Iris pigment epithelial cell (primary cell): ENCODE measurements at regions not wholly inside any gene's neighbourhood (a gene's known extent, or its start where the extent isn't known, plus 50 kb on each side); places are given as distances from the start of the nearest gene placed in this dataset.

ENCODE experiments used
- DNase-seq: peaks from one replicate; pipeline ENCODE4 v3.0.0-alpha.2; 2011; ENCODE audit warnings: low read depth

DNA sequence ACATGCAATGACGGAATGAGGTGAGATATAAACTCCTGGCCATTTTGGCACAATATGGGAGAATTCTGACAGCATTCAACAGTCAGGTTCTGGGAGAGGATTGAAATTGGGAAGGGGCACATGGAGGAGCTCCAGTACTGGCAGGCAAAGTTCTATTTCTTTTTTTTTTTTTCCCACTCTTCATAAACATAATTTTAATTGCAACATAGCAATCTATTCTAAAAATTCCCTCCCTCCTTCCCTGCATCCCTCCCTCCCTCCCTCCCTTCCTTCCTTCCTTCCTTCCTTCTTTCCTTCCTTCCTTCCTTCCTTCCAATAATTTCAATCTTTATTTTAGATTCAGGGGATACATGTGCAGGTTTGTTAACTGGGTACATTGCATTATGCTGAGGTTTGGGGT, 93.2 kb downstream of the PTCSC3 start:
- DNase-seq = no peak

DNA sequence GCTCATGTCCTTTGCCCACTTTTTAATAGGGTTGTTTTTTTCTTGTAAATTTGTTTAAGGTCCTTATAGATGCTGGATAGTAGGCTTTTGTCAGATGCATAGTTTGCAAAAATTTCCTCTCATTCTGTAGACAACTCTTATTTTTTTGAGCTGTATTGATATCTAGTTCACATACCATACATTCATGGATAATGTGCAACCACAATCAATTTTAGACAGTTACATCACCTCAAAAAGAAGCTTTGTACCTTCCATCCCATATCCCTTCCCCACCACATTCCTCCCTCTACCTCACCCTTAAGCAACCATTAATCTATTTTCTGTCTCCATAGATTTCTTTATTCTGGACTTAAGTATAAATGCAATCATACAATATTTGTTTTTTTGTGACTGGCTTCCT, 98.4 kb downstream of the PTCSC3 start:
- no peak for DNase-seq

DNA sequence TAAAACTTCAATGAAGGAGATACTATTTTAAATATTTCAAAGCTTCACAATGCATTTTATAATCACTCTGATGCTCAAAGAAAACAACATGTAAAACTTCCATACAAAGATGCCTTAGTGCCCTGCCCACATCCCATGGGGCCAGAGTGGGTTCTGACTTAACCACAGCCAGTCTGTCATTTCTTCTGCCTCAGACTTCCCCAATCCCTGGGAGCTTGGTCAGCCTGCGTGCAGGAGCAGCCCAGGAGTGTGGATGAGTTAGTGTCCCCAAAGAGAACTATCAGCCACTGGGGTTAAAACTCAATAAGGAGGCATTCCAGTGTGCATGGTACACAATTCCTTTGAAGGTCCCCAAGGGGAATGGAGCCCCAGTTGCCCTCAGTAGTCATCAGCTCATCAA, 100.3 kb downstream of the PTCSC3 start:
- no peak for DNase-seq

DNA sequence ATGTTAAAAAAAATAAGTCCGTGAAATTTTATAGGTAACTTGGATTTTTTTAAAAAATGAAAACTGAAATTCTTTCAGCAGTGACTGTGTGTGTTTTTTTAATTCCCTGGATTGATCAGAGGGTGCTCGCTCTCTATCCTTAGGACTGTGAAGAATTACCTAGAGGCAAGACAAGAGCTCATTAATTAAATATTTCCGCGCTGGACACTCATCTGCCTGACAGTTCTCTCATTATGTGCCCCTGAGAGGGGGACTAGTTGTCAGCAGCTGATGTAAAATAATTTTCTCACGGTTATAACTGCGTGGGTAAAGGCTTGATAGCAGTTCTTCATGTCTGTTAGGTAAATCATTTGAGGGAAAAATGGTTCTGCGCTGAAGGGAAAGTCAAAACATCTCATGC, 101.3 kb downstream of the PTCSC3 start:
- no peak for DNase-seq

DNA sequence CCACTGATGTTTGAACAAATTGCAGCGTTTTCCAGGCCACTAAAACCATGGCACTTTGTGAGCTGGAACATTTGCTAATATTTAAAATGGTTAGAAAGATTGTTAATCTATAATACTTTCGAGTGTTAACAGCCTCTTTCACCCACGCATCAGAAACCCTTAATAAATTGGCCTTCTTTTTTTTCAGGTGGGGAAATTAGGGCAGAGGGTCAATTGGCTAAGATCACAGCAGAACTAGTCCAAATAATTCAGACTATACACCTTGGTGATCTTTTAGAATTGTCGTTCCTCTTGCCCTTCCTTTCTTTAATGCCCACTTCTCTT, 105.8 kb downstream of the PTCSC3 start:
- DNase-seq = no peak

DNA sequence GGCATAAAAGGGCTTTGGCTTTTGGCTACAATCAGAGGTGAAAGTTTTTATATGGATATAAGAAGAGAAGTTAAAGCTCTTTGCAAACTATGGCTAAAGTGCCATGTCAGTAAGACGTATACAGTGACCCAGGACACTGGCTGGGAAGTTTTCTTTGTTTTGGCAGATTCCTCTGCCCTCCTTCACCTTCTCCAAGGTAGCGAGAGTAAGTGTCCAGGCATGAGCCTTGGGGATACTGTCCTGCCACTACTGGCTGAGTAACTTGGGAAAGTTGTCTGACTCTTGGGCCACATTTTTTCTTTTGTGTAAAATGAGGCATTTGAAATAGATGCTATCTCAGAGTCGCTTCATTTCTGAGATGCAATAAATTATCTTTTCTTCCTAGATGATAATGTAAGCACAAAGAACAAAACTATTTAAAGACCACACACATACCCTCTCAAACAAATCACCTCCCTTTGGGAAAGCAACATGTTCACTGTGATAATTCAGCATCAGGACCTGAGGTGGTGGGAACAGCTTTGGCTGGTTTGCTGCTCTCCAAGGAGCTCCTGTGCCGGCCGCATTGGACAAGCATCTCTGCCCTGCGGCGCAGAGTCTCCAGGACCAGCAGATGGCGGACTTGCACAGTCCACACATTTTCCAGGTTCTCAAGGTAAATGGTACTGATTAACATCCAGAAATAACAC, 106.3 kb downstream of the PTCSC3 start:
- DNase-seq = peak; percentile 73

DNA sequence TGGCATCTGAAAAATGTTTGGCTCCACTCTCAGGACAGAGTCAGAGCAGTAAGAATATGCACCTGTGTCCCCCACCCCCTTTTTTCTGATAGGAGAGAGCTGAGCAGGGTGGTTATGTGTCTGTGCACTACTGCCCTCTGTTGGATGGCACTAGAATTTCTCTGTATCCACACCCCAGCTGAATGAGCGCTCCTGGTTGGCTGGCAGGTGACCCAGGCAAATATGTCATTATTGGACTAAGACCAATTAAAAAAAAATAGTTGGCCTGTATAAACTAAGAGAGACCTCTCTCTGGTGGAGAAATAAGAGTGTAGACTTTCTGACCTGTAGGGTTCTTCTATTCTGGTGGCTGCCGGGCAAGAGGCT, 107.0 kb downstream of the PTCSC3 start:
- peak; percentile 38 for DNase-seq

DNA sequence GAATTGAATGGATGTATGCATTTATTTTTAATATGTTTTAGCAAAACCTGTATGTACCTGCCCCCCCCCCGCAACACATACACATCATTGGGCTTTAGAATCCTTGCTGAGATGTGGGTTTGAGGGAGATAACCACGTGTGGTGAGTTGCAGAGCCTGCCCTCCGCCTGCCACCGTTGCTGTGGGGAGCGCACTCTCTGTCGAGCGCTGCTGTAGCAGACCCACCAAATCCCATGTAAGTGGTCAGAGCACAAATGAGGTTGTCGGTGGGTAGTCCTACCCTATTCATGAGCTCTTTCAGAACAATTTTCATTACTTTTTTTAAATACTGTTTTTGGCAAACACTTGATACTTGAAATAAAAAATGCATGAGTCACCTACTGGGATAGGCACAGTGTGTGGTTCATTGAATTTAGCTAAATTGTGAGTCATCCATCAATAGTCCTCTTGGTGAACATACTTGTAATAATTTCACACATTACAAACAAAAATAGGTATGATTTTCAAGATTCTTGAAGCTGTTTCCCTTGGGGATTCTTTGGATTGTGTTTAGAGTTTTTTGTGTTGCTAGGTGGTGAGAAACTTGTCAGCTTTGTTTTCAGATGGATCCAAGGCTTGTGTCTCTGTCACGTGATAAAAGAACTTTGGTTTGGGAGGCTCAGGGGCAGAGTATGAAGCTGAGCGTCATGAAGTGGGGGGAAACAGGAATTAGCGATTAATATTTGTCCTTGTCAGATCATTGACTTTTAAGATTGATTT, 107.6 kb downstream of the PTCSC3 start:
- DNase-seq = peak; percentile 63

DNA sequence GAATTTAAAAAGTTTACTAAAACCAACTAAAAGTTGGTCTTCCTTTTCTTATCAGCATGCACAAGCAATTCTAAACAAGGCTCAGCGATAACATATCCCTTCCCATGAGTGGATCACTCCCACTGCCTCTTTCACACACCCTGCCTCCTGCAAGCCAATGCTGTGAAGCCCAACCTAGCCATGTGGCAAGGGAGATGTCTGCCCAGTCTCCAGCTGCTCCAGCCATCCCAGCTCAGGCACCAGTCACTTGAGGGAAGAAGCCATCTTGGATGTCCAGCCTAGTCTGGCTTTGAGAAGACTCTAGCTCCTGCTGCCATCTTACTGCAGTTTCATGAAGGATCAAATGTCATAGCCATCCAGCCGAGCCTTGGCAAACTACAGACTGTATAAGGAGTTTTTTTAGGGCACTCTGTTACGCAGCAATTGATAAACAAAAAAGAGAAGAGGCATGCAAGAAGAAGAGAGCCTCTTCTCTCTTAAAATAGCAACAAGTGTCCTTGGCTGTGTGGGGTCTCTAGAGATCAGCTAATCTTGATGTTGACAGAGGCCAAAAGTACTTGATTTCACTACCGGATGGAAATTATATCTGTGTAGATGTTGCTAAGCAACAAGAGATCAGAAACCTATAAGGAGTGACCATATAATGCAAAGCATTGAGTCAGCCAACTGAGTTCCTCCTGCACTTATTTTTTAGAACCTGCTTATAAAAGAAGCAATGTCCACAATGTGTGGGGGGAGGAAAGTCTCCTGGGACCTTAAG, 108.9 kb downstream of the PTCSC3 start:
- DNase-seq = no peak

DNA sequence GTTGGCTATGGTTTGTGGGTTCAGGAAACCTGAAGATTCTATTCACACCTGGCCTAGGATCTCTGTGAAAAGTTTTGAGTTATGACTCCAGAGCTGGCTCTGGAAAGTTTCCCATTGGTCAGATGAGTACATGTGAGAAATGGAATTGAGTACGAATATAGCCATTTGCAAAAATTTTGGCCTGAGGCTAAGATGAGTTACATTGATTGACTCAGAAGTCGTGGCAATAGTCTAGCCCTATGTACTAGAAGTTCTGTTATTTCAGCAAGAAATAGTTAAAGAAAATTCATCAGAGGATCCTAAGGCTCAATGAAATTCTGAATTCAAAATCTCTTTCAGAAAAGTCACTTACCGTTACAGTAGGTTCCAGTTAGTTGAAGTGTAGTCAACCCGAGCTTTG, 109.9 kb downstream of the PTCSC3 start:
- DNase-seq = no peak

DNA sequence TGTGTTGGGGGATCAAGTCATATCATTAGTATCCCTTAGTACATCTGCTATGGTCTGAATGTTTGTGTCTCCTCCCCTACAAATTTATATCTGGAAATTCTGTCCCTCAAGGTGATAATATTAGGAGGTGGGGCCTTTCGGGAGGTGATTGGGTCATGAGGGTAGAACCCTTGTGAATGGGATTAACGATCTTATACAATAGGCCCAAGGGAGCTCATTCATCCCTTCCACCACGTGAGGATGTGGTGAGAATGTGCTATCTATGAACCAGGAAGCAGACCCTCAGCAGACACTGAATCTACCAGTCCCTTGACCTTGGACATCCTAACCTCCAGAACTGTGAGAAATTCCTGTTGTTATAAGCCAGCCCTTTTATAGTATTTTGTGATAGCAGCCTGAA, 110.7 kb downstream of the PTCSC3 start:
- no peak for DNase-seq

DNA sequence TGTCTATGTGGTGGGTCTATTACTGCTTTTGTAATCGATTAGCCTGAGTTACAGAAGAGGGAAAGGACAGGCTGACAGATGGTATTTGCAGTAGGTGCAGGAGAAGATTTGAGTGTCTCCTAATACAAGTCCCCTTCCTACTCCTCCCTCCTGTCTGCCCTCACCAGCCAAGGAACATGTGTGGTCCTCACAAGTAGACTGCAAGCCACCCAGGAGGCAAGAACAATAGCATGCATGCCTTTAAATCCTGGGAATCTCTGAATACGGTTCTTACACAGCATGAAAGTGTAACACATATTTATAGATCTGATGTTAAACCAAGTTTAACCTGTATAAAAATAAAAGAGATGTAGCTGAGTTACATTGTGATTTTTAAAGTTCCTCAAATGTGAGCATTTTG, 117.0 kb downstream of the PTCSC3 start:
- no peak for DNase-seq

DNA sequence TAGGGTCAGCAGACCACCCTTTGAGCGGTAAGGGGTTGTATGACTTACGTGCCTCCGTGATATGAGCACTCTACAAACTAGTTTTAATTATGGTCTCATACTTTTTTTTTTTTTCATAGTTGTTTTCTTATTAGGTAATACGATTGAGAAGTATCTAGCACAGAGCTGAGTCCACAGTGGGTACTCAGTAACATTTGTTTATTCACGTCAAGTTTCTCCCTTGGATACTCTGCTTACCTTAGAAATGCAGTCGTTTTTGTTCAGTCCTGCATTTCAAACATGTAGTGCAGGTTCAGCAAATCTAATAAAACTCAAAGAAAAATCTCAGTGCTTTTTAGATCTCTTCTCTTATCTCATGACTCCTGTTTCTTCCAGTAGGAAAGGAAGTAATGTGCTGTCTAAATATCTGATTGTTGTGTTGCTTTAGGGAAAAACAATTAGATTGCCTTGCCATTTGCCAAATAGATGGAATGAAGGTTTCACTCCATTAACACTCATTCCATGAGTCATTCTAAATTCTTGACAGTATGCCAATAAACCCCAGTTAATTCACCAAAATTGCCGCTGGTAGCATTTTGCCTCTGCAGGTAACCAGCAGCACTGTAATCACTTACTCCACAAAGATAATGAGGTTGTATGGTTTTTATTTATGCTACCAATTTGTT, 118.9 kb downstream of the PTCSC3 start:
- no peak for DNase-seq

DNA sequence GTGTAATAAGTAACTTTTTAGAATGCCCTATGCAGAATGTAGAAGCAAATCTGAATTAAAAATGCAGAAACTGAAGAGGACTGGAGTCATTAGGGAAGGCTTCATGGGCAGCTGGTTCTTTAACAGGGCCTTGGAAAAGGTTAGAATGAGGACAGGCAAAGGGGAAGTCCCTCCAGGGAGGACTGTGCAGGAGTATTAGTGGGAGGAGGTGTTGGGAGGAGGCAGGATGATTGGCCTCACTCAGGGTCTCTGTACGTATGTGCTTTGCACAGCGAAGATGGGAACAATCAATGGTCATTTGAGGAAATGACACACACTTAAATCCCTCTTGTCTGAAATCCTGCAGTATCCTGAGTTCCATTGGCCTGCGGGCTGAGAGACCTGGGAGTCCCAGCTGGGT, 119.7 kb downstream of the PTCSC3 start:
- no peak for DNase-seq

DNA sequence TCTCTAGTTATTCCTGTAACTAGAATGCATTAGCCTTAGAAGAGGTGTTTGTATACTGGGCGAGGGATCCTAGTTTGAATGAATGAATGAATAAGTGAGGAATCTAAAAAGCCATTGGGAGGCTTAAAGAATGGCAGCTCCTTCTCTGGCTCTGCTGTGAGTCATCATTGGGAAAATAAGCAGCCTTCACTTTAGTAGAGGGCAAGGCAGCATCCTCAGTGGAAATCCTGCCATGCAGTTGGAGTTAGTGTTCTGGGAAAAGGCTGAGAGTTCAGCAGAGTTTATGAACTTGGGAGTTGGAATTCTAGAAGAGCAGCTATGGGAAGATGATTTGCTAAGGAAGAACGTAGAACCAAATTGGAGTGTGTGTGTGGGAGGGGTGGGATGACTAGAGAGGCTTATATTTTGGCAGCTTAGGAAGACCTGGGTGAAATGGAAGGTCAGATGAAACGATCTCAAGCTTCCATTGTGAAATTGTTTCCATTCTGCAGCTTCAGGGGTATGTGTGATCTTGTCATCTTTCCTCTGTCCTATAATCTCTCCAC, 120.8 kb downstream of the PTCSC3 start:
- DNase-seq = no peak

DNA sequence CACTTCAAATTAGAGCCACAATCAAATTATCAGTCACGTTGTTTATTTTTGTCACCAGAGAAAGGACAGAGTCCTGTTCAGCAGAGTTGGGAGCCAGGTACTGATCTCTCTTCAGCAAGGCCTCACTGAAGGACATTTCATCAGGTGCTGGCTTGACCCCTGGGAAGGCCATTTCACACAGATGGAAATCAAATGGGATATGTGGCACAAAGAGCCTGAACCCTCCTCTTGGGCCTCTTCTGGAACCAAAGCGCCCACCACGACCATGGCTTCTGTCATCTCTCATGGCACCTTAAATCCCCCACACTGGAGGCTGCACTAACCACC, 121.5 kb downstream of the PTCSC3 start:
- DNase-seq = no peak

DNA sequence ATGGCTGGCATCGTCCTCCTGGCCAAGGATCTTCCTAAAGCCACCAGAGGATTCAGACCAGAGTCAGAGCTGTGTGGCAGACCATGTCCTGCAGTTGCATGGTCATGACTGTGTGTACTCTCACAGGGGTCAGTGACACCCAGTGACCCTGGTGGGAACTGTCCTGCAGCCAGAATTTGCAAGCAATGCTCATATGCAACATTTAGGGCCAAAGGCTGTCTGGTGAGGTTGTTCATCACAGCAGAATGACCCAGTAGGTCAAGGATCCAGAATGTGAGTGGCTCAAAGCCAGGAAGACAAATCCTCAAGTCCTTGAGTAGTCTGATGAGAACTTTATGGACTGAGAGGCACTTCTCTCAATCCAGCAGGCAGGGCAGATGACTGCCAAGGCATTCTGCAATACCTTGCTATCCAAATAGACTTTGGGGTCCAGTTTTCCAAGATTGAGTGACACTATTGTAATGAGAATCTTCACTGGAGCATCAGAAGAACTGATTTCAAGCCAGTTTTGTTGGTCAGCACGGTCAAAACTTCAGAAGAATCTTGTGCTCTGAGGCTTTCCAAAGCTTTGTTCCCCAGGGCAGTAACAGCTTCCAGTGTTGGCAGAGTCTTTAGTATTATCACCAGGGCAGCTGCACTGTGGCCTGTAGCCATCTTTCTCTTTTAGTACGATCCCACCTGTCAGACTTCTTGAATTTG, 122.0 kb downstream of the PTCSC3 start:
- no peak for DNase-seq

DNA sequence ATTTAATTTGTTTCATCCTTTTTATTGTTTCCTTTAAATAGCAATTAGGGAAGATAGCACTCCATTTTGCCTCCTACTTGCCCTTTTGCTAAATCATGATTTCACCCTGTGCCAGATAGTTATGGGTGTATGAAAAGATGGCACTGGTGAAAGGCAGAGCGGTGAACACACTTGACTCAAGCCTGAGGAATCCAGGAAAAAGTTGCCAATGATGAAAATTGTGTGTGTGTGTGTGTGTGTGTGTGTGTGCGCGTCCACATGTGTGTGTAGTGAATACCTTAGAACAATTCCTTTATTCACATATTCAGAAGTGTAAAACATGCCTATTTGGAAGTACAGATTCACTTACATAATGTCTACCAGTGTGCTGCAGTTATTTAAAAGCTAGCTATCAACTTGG, 123.8 kb downstream of the PTCSC3 start:
- no peak for DNase-seq

DNA sequence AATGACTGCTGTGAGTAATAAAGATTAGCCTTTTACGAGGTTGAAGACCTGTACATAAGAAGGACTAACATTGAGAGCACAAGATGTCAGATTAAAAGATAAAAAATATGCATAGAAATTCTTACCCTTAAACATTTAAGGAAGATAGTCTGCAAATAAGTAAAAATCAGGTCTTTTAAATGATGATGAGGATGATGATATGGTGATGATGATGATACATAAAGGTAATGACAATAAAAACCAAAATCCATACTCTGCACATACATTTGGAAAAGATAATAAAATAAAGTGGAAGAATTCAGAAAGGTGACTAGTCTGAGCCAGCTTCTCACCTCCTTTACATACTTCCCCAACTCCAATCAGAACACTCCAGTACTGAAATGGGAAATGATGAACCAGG, 124.5 kb downstream of the PTCSC3 start:
- no peak for DNase-seq

DNA sequence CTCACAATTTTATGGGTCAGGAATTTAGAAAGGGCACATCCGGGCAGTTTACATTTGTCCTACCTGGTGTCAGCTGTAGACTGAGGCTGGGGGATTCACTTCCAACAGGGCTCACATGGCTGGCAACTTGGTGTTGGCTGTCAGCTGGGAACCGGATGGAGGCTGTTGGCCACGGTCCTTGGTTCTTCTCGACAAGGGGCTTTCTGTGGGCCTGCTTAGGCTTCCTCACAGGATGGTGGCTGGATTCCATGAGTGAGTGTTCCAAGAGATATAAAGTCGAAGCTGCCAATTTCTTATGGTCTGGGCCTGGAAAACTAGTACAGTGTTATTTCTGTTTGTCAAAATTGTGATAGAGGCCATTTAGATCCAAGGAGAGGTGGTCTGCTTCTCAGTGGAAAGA, 127.9 kb downstream of the PTCSC3 start:
- no peak for DNase-seq

DNA sequence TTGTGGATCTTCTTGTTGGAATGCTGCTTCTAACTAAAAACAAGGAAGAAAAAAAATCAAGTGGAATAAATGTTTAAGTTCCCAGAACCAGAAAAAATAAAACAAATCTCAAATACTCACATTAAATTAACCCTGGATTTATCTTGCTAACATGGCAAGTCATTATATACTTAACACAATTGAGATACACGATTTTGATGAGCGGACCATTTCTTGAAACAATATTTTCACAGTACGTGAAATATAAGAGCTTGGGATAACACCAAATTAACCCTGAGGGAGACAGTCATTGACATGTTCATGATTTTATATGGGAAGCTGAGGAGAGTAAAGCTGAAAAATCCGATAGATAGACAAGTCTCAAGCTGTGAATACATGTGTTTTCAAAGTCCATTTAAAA, 128.6 kb downstream of the PTCSC3 start:
- DNase-seq = no peak

DNA sequence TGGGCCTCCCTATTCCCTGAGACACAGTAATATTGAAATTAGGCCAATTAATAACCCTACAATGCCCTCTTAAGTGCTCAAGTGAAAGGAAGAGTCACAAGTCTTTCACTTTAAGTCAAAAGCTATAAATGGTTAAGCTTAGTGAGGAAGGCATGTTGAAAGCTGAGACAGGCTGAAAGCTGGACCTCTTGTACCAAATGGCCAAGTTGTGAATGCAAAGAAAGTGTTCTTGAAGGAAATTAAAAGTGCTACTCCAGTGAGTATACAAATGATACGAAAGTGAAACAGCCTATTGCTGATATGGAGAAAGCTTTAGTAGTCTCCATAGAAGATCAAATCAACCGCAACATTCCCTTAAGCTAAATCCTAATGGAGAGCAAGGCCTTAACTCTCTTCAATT, 140.8 kb downstream of the PTCSC3 start:
- DNase-seq = no peak
